ENCODE measurements at regions not wholly inside any gene's neighbourhood (a gene's known extent, or its start where the extent isn't known, plus 50 kb on each side); places are given as distances from the start of the nearest gene placed in this dataset.

- no peak for ATAC-seq
- no peak for TF ChIP-seq ZNF70 (CRISPR knock-in tag; IDR thresholded peaks at IDR 0.05)
- TF ChIP-seq, protein P1, sequence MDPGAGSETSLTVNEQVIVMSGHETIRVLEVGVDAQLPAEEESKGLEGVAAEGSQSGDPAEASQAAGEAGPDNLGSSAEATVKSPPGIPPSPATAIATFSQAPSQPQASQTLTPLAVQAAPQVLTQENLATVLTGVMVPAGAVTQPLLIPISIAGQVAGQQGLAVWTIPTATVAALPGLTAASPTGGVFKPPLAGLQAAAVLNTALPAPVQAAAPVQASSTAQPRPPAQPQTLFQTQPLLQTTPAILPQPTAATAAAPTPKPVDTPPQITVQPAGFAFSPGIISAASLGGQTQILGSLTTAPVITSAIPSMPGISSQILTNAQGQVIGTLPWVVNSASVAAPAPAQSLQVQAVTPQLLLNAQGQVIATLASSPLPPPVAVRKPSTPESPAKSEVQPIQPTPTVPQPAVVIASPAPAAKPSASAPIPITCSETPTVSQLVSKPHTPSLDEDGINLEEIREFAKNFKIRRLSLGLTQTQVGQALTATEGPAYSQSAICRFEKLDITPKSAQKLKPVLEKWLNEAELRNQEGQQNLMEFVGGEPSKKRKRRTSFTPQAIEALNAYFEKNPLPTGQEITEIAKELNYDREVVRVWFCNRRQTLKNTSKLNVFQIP (CRISPR knock-in tag; IDR thresholded peaks at IDR 0.05; ENCODE audit: borderline replicate concordance, low read depth) = no peak
- no peak for TF ChIP-seq ZNF565 (CRISPR knock-in tag; conservative IDR thresholded peaks at IDR 0.05; ENCODE audit: low read depth)
- no peak for TF ChIP-seq TOX (CRISPR knock-in tag; IDR thresholded peaks at IDR 0.05; ENCODE audit: borderline replicate concordance)
- no peak for TF ChIP-seq CSRNP3 (CRISPR knock-in tag; IDR thresholded peaks at IDR 0.05)
- TF ChIP-seq RARB (CRISPR knock-in tag; IDR thresholded peaks at IDR 0.05) = no peak
- no peak for TF ChIP-seq ESRRG (CRISPR knock-in tag; IDR thresholded peaks at IDR 0.05)
- TF ChIP-seq ISL1 (CRISPR knock-in tag; IDR thresholded peaks at IDR 0.05) = no peak
- TF ChIP-seq OSR1 (CRISPR knock-in tag; IDR thresholded peaks at IDR 0.05) = no peak
- TF ChIP-seq ARNTL (CRISPR knock-in tag; IDR thresholded peaks at IDR 0.05; ENCODE audit: borderline replicate concordance, low read depth) = no peak
- TF ChIP-seq ZFP30 (CRISPR knock-in tag; IDR thresholded peaks at IDR 0.05) = no peak
- TF ChIP-seq, protein P2, sequence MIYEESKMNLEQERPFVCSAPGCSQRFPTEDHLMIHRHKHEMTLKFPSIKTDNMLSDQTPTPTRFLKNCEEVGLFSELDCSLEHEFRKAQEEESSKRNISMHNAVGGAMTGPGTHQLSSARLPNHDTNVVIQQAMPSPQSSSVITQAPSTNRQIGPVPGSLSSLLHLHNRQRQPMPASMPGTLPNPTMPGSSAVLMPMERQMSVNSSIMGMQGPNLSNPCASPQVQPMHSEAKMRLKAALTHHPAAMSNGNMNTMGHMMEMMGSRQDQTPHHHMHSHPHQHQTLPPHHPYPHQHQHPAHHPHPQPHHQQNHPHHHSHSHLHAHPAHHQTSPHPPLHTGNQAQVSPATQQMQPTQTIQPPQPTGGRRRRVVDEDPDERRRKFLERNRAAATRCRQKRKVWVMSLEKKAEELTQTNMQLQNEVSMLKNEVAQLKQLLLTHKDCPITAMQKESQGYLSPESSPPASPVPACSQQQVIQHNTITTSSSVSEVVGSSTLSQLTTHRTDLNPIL (CRISPR knock-in tag; IDR thresholded peaks at IDR 0.05; ENCODE audit: low read depth) = no peak
- TF ChIP-seq ZFP3 (CRISPR knock-in tag; IDR thresholded peaks at IDR 0.05) = no peak
- TF ChIP-seq SNAI2 (CRISPR knock-in tag; IDR thresholded peaks at IDR 0.05) = no peak
- TF ChIP-seq PATZ1 (CRISPR knock-in tag; IDR thresholded peaks at IDR 0.05; ENCODE audit: borderline replicate concordance) = no peak
- TF ChIP-seq, protein P3, sequence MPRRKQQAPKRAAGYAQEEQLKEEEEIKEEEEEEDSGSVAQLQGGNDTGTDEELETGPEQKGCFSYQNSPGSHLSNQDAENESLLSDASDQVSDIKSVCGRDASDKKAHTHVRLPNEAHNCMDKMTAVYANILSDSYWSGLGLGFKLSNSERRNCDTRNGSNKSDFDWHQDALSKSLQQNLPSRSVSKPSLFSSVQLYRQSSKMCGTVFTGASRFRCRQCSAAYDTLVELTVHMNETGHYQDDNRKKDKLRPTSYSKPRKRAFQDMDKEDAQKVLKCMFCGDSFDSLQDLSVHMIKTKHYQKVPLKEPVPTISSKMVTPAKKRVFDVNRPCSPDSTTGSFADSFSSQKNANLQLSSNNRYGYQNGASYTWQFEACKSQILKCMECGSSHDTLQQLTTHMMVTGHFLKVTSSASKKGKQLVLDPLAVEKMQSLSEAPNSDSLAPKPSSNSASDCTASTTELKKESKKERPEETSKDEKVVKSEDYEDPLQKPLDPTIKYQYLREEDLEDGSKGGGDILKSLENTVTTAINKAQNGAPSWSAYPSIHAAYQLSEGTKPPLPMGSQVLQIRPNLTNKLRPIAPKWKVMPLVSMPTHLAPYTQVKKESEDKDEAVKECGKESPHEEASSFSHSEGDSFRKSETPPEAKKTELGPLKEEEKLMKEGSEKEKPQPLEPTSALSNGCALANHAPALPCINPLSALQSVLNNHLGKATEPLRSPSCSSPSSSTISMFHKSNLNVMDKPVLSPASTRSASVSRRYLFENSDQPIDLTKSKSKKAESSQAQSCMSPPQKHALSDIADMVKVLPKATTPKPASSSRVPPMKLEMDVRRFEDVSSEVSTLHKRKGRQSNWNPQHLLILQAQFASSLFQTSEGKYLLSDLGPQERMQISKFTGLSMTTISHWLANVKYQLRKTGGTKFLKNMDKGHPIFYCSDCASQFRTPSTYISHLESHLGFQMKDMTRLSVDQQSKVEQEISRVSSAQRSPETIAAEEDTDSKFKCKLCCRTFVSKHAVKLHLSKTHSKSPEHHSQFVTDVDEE (CRISPR knock-in tag; IDR thresholded peaks at IDR 0.05) = no peak
These were observed 653.3 kb downstream of the DIAPH3 start for GRCh38 chr13:59510386-59510785.

GRCh38 chr13:59513686-59514085 lies 650.0 kb downstream of the DIAPH3 start:
- ATAC-seq = no peak
- TF ChIP-seq ZFP3 (CRISPR knock-in tag; IDR thresholded peaks at IDR 0.05) = no peak
- TF ChIP-seq, protein P2 (CRISPR knock-in tag; IDR thresholded peaks at IDR 0.05; ENCODE audit: low read depth) = no peak
- TF ChIP-seq CSDC2 (CRISPR knock-in tag; IDR thresholded peaks at IDR 0.05) = no peak
- TF ChIP-seq GLIS3 (CRISPR knock-in tag; IDR thresholded peaks at IDR 0.05) = no peak
- no peak for TF ChIP-seq ZFP30 (CRISPR knock-in tag; IDR thresholded peaks at IDR 0.05)
- no peak for TF ChIP-seq ZNF565 (CRISPR knock-in tag; conservative IDR thresholded peaks at IDR 0.05; ENCODE audit: low read depth)
- no peak for TF ChIP-seq ZNF70 (CRISPR knock-in tag; IDR thresholded peaks at IDR 0.05)
- no peak for TF ChIP-seq RARB (CRISPR knock-in tag; IDR thresholded peaks at IDR 0.05)
- TF ChIP-seq, protein P3 (CRISPR knock-in tag; IDR thresholded peaks at IDR 0.05) = no peak
- TF ChIP-seq PPARA (CRISPR knock-in tag; IDR thresholded peaks at IDR 0.05; ENCODE audit: borderline replicate concordance) = no peak
- no peak for TF ChIP-seq ZC3H10 (CRISPR knock-in tag; IDR thresholded peaks at IDR 0.05)

Data from SK-N-SH treated with all-trans-retinoic acid at 6 μM for 48 hours (cell line).